ENCODE measurements at regions not wholly inside any gene's neighbourhood (a gene's known extent, or its start where the extent isn't known, plus 50 kb on each side); places are given as distances from the start of the nearest gene placed in this dataset.

DNA sequence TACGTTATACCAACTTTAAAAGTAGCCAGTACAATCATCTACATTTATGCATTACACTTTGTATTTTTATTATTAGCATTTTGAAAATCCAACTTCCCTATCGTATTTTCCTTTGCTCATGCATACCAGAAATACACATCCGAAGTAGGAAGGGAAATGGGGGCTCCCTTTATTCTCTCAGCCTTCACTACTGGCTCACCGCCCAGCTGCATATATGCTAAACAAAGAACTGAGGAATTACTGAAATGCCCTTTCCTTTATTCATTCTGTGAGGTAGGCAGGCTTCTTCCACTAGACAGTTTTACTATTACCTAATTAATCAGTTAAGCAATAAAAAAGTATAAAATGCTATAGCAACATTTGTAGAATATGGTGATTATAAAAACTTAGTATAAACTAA is 291.6 kb downstream of the KLF12 start:
- H3K4me2 ChIP-seq (ENCODE audit: low read length), result no peak overlapping the region
- DNase-seq (ENCODE audit: low read depth, low spot score), result no peak
- no peaks in the 10 kb centered on the region for H3K79me2 ChIP-seq (ENCODE audit: insufficient read depth, low read length)
- TF ChIP-seq TCF7L2 (IDR thresholded peaks at IDR 0.05; ENCODE audit: borderline replicate concordance, extremely low read depth, insufficient read depth, insufficient read length) (no peak), SRF (IDR thresholded peaks at IDR 0.05; ENCODE audit: low read depth) (no peak), ELF1 (IDR thresholded peaks at IDR 0.05; ENCODE audit: borderline replicate concordance, low read depth) (no peak), CBX3 (IDR thresholded peaks at IDR 0.05; ENCODE audit: low read depth) (no peak), ZBTB33 (IDR thresholded peaks at IDR 0.05; ENCODE audit: extremely low read depth, insufficient replicate concordance, low read length) (no peak), SP1 (IDR thresholded peaks at IDR 0.05; ENCODE audit: low read depth) (no peak), MAX (IDR thresholded peaks at IDR 0.05) (no peak), EGR1 (IDR thresholded peaks at IDR 0.05; ENCODE audit: low read depth) (no peak)
- TF ChIP-seq, protein P1, sequence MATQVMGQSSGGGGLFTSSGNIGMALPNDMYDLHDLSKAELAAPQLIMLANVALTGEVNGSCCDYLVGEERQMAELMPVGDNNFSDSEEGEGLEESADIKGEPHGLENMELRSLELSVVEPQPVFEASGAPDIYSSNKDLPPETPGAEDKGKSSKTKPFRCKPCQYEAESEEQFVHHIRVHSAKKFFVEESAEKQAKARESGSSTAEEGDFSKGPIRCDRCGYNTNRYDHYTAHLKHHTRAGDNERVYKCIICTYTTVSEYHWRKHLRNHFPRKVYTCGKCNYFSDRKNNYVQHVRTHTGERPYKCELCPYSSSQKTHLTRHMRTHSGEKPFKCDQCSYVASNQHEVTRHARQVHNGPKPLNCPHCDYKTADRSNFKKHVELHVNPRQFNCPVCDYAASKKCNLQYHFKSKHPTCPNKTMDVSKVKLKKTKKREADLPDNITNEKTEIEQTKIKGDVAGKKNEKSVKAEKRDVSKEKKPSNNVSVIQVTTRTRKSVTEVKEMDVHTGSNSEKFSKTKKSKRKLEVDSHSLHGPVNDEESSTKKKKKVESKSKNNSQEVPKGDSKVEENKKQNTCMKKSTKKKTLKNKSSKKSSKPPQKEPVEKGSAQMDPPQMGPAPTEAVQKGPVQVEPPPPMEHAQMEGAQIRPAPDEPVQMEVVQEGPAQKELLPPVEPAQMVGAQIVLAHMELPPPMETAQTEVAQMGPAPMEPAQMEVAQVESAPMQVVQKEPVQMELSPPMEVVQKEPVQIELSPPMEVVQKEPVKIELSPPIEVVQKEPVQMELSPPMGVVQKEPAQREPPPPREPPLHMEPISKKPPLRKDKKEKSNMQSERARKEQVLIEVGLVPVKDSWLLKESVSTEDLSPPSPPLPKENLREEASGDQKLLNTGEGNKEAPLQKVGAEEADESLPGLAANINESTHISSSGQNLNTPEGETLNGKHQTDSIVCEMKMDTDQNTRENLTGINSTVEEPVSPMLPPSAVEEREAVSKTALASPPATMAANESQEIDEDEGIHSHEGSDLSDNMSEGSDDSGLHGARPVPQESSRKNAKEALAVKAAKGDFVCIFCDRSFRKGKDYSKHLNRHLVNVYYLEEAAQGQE (IDR thresholded peaks at IDR 0.05; ENCODE audit: low read depth), result no peak
- H3K4me1 ChIP-seq (ENCODE audit: control insufficient read depth in 1 of 2, insufficient read depth in 2 of 2, low read length in 2 of 2), result no peaks in the 10 kb centered on the region
- H3K27ac ChIP-seq (ENCODE audit: low read depth, low read length), result no peak overlapping the region
- no peak for ATAC-seq
- H3K9ac ChIP-seq (ENCODE audit: low read length), result no peak overlapping the region
- no peaks in the 10 kb centered on the region for H4K20me1 ChIP-seq (ENCODE audit: insufficient read depth)
- H3K9me3 ChIP-seq (ENCODE audit: control insufficient read depth in 1 of 2, insufficient read depth in 1 of 2, low read depth in 1 of 2, low read length in 2 of 2), result no peaks in the 10 kb centered on the region
- POLR2A ChIA-PET, result no interaction called here
- H3K4me3 ChIP-seq (replicated peaks in 1 of 2; ENCODE audit: low read depth in 1 of 2, low read length in 2 of 2), result no peak overlapping the region
- H3K27me3 ChIP-seq (ENCODE audit: insufficient read depth, low read length), result no peaks in the 10 kb centered on the region
- intact Hi-C loops (cut with micrococcal nuclease), result no loop called here
- RAD21 ChIA-PET (ENCODE audit: low non-redundant PET in 1 of 2, low total read pairs in 2 of 2, uncharacterized antibody in 2 of 2, unreplicated experiment in 2 of 2), result no interaction called here
- CTCF ChIA-PET, result no interaction called here
- no peaks in the 10 kb centered on the region for H3K36me3 ChIP-seq (ENCODE audit: control insufficient read depth in 1 of 2, insufficient read depth in 2 of 2, low read length in 2 of 2)
- H3K9me2 ChIP-seq (ENCODE audit: insufficient read depth), result no peaks in the 10 kb centered on the region
- no TSS peak for BruUV-seq (replicated peaks)
- no peak overlapping the region for H2AFZ ChIP-seq (ENCODE audit: low read depth, low read length, poor library complexity, severe bottlenecking)

All from HCT116 (cell line).